ENCODE measurements at regions not wholly inside any gene's neighbourhood (a gene's known extent, or its start where the extent isn't known, plus 50 kb on each side); places are given as distances from the start of the nearest gene placed in this dataset.

- no peak overlapping the region for H3K4me3 ChIP-seq (ENCODE audit: low read depth, low read length)
- no peaks in the 10 kb centered on the region for H3K4me1 ChIP-seq
- Mint-ChIP-seq H3K36me3 (ENCODE audit: insufficient read depth, unreplicated experiment) (no peaks in the 10 kb centered on the region), H3K27ac (ENCODE audit: unreplicated experiment) (no peak overlapping the region), H3K4me1 (ENCODE audit: low read depth, unreplicated experiment) (no peaks in the 10 kb centered on the region), H3K9me3 (ENCODE audit: unreplicated experiment) (no peaks in the 10 kb centered on the region), H3K4me3 (ENCODE audit: unreplicated experiment) (no peak overlapping the region), H3K27me3 (ENCODE audit: insufficient read depth, unreplicated experiment) (no peaks in the 10 kb centered on the region)
- intact Hi-C loops (cut with micrococcal nuclease; ENCODE audit: unreplicated experiment): no loop called here
- no TSS peak for BruUV-seq (replicated peaks)
- no peak for TF ChIP-seq CTCF (IDR thresholded peaks at IDR 0.05; ENCODE audit: insufficient read depth in 1 of 2, low read depth in 1 of 2, low read length in 1 of 2, severe bottlenecking in 1 of 2, unreplicated experiment in 1 of 2)
- no peaks in the 10 kb centered on the region for H3K36me3 ChIP-seq (ENCODE audit: control insufficient read depth, insufficient read depth, low read length)
- no peaks in the 10 kb centered on the region for H3K9me3 ChIP-seq
- ChIA-PET CTCF (no interaction called here), POLR2A (no interaction called here)
- no peaks in the 10 kb centered on the region for H3K27me3 ChIP-seq (replicated peaks; ENCODE audit: control insufficient read depth, insufficient read depth, low read length)
- no peak for DNase-seq
Observed at GRCh38 chr3:117910820-117911521, 1123.7 kb downstream of the IGSF11 start.

- ChIA-PET POLR2A (no interaction called here), CTCF (no interaction called here)
- Histone ChIP-seq H3K9me3 (no peaks in the 10 kb centered on the region), H3K4me1 (no peaks in the 10 kb centered on the region), H3K4me3 (ENCODE audit: low read depth, low read length) (no peak overlapping the region), H3K27me3 (replicated peaks; ENCODE audit: control insufficient read depth, insufficient read depth, low read length) (no peaks in the 10 kb centered on the region), H3K36me3 (ENCODE audit: control insufficient read depth, insufficient read depth, low read length) (no peaks in the 10 kb centered on the region)
- TF ChIP-seq CTCF (IDR thresholded peaks at IDR 0.05; ENCODE audit: insufficient read depth in 1 of 2, low read depth in 1 of 2, low read length in 1 of 2, severe bottlenecking in 1 of 2, unreplicated experiment in 1 of 2): no peak
- intact Hi-C loops (cut with micrococcal nuclease; ENCODE audit: unreplicated experiment): no loop called here
- no TSS peak for BruUV-seq (replicated peaks)
- DNase-seq: no peak
- Mint-ChIP-seq H3K9me3 (ENCODE audit: unreplicated experiment) (no peaks in the 10 kb centered on the region), H3K27me3 (ENCODE audit: insufficient read depth, unreplicated experiment) (peaks cover 2% of the 10 kb centered on the region), H3K4me1 (ENCODE audit: low read depth, unreplicated experiment) (no peaks in the 10 kb centered on the region), H3K27ac (ENCODE audit: unreplicated experiment) (no peak overlapping the region), H3K4me3 (ENCODE audit: unreplicated experiment) (no peak overlapping the region), H3K36me3 (ENCODE audit: insufficient read depth, unreplicated experiment) (no peaks in the 10 kb centered on the region)
Observed at GRCh38 chr3:117912352-117912751, 1122.3 kb downstream of the IGSF11 start.

- CTCF ChIA-PET: interaction anchor here (0.6 kb wide), 1 partner anchor 69 kb away, joined by 4 read pairs; no protein-coding TSS in a partner anchor
- no peak for DNase-seq
- H3K36me3 Mint-ChIP-seq (ENCODE audit: insufficient read depth, unreplicated experiment): no peaks in the 10 kb centered on the region
- no peaks in the 10 kb centered on the region for H3K4me1 ChIP-seq
- no peaks in the 10 kb centered on the region for H3K36me3 ChIP-seq (ENCODE audit: control insufficient read depth, insufficient read depth, low read length)
- intact Hi-C loops (cut with micrococcal nuclease; ENCODE audit: unreplicated experiment): no loop called here
- POLR2A ChIA-PET: no interaction called here
- H3K9me3 ChIP-seq: no peaks in the 10 kb centered on the region
- no TSS peak for BruUV-seq (replicated peaks)
- peaks cover 2% of the 10 kb centered on the region for H3K27me3 Mint-ChIP-seq (ENCODE audit: insufficient read depth, unreplicated experiment)
- TF ChIP-seq CTCF (IDR thresholded peaks at IDR 0.05; ENCODE audit: insufficient read depth in 1 of 2, low read depth in 1 of 2, low read length in 1 of 2, severe bottlenecking in 1 of 2, unreplicated experiment in 1 of 2): no peak
- H3K4me1 Mint-ChIP-seq (ENCODE audit: low read depth, unreplicated experiment): no peaks in the 10 kb centered on the region
- no peak overlapping the region for H3K4me3 ChIP-seq (ENCODE audit: low read depth, low read length)
- no peak overlapping the region for H3K27ac Mint-ChIP-seq (ENCODE audit: unreplicated experiment)
- no peak overlapping the region for H3K4me3 Mint-ChIP-seq (ENCODE audit: unreplicated experiment)
- H3K27me3 ChIP-seq (replicated peaks; ENCODE audit: control insufficient read depth, insufficient read depth, low read length): no peaks in the 10 kb centered on the region
- no peaks in the 10 kb centered on the region for H3K9me3 Mint-ChIP-seq (ENCODE audit: unreplicated experiment)
Observed at GRCh38 chr3:117914540-117915100, 1120.0 kb downstream of the IGSF11 start.
